ENCODE measurements at regions not wholly inside any gene's neighbourhood (a gene's known extent, or its start where the extent isn't known, plus 50 kb on each side); places are given as distances from the start of the nearest gene placed in this dataset.
"Not testable (repeated sequence)": the region's sequence is repeated elsewhere in the genome, so short reads cannot be mapped to it uniquely, and the experiment has no call there.

- DNase-seq: not testable (repeated sequence)
These were observed 316.7 kb downstream of the RPLP1 start for GRCh38 chr15:69769336-69769735.

GRCh38 chr15:69774258-69774657 is 321.6 kb downstream of the RPLP1 start:
- not testable (repeated sequence) for DNase-seq

- not testable (repeated sequence) for DNase-seq
These were observed 322.1 kb downstream of the RPLP1 start for GRCh38 chr15:69774711-69775110.

- no peak for DNase-seq
These were observed 320.4 kb downstream of the TLE3 start for GRCh38 chr15:69777356-69777755.

- DNase-seq: no peak
These were observed 317.3 kb downstream of the TLE3 start for GRCh38 chr15:69780374-69780773.

- DNase-seq: no peak
These were observed 316.7 kb downstream of the TLE3 start for GRCh38 chr15:69780981-69781380.

GRCh38 chr15:69781411-69782125 is 316.1 kb downstream of the TLE3 start:
- no peak for DNase-seq

GRCh38 chr15:69782139-69782658 is 315.5 kb downstream of the TLE3 start:
- DNase-seq: no peak

GRCh38 chr15:69782809-69783208 is 314.9 kb downstream of the TLE3 start:
- DNase-seq: no peak

GRCh38 chr15:69783211-69783610 is 314.5 kb downstream of the TLE3 start:
- no peak for DNase-seq

GRCh38 chr15:69784798-69785566 is 312.7 kb downstream of the TLE3 start:
- DNase-seq: no peak

GRCh38 chr15:69786136-69786701 is 311.5 kb downstream of the TLE3 start:
- no peak for DNase-seq

- DNase-seq: no peak
These were observed 309.9 kb downstream of the TLE3 start for GRCh38 chr15:69787791-69788190.

- DNase-seq: no peak
These were observed 307.9 kb downstream of the TLE3 start for GRCh38 chr15:69789648-69790393.

GRCh38 chr15:69790632-69791031 is 307.1 kb downstream of the TLE3 start:
- no peak for DNase-seq

GRCh38 chr15:69792823-69793222 is 304.9 kb downstream of the TLE3 start:
- DNase-seq: no peak

- no peak for DNase-seq
These were observed 304.3 kb downstream of the TLE3 start for GRCh38 chr15:69793431-69793780.

GRCh38 chr15:69793781-69794451 is 303.8 kb downstream of the TLE3 start:
- DNase-seq: no peak

- DNase-seq: no peak
These were observed 302.9 kb downstream of the TLE3 start for GRCh38 chr15:69794645-69795469.

- no peak for DNase-seq
These were observed 302.1 kb downstream of the TLE3 start for GRCh38 chr15:69795601-69796000.

GRCh38 chr15:69797051-69797595 is 300.6 kb downstream of the TLE3 start:
- no peak for DNase-seq

Measured in T-helper 1 cell (primary cell).